ENCODE measurements at regions not wholly inside any gene's neighbourhood (a gene's known extent, or its start where the extent isn't known, plus 50 kb on each side); places are given as distances from the start of the nearest gene placed in this dataset.
A peak's percentile ranks its signal among the peaks of the same experiment; 100 is the strongest.
"Not testable (repeated sequence)": the region's sequence is repeated elsewhere in the genome, so short reads cannot be mapped to it uniquely, and the experiment has no call there.

DNA sequence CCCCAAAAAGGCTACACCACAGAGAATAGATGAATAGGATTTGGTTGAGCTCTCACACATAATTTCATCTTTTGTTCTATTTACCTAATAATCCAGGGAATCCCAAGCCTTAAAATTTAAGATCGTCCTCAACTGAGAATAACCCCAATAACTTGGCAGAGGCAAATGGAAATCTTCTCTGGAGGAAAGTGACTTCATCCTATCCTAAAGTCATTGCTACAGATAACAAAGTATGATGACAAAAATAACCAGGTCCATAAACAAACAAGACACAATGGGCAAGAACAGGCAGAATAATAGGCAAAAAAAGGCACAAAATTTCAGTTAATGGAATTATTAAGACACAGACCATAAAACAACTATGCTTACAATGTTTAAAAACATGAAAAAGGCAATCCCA lies 177.3 kb upstream of the STK26 start:
- no peak for DNase-seq
- in situ Hi-C loops (cut with HindIII; ENCODE audit: low pct_ligation_motif_present, low pct_unique_long_range_greater_than_20kb, low sequenced_read_pairs): no loop called here

DNA sequence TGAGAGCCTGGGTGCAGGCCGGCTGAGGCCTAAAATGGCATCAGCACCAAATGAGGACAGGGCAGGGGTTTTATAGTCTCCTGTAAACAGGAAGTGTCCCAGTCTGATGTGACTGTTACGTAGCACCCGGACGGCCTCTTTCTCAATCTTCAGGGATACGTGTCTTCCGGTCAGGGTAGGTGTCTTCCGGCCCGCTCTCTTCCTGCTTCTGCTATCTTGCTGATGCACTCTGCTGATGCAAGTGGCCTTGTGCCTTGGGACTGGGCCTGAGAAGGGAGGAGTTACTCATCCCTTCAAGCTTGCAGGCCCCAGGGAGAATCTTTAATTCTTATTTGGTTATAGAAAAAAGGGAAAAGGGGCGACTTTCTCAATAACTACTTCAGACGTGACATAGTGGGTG lies 172.1 kb upstream of the STK26 start:
- in situ Hi-C loops (cut with HindIII; ENCODE audit: low pct_ligation_motif_present, low pct_unique_long_range_greater_than_20kb, low sequenced_read_pairs); DNase-seq: not testable (repeated sequence)

DNA sequence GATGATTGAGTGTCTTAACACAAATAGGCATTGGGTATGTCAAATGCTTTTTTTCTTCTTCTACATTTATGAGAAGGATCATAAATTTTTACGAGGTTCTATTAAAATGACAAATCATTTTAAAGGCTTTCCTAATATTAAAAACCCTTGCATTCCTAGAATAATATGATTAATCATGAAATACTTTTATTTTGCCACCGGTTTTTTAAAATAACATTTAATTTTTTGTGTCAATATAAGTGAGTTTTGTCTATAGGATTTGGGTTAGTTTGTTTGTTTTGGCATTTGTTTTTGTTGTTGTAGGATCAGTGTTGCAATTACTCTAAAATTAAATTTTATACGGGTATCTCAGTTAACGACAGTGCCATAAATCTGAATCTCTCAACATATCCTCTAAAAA lies 169.7 kb upstream of the STK26 start:
- in situ Hi-C loops (cut with HindIII; ENCODE audit: low pct_ligation_motif_present, low pct_unique_long_range_greater_than_20kb, low sequenced_read_pairs): no loop called here
- no peak for DNase-seq

DNA sequence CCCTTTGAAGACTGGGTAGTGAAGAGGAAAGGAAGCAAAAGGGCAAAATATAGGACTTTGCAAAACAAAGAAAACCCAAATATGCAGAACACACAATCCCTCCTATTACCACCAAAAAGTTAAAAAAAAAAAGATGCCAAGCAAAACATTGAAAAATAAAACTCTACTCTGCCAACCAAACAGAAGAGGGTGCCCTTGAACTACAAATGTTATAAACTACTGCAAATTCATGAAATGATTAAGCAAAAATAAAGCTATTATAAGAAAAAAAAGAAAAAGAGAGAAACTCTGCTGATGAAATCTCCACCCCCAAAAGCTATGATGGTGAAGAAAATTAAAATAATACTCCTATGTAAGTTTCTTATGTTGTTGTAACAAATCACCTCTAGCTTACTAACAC lies 168.5 kb upstream of the STK26 start:
- DNase-seq: peak; percentile 0
- in situ Hi-C loops (cut with HindIII; ENCODE audit: low pct_ligation_motif_present, low pct_unique_long_range_greater_than_20kb, low sequenced_read_pairs): no loop called here

DNA sequence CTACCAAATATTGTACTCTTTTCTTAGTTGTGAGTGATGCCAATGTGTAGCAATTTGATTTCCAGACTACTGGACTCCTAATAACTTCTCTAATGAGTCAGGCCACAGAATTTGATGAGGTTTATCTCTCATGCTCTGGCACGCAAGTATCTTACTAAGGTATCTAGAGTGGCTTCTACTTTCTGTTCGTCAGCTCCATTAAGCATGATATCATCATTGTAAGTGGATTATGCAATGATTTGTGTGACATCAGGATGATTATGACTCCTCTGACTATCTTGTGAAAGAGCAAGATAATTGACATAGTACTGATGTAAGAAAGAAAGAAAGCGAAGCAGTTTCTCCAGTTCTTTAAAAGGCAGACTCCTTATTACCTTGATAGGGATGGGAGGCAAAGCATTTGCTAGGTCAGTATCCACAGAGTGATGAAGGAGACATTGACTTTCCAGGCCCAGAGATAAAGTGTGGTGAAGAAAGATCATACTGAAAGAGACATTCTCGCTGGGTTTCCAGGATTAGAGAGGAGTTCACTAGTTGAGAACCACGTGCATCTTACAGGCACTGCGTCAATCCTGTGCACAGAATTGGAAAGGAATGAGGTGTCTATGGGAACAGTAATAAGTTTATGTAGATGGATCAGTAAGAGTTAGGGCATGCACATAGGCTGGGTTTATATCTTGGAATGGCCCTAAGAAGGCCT lies 161.9 kb upstream of the STK26 start:
- in situ Hi-C loops (cut with HindIII; ENCODE audit: low pct_ligation_motif_present, low pct_unique_long_range_greater_than_20kb, low sequenced_read_pairs): no loop called here
- no peak for DNase-seq

DNA sequence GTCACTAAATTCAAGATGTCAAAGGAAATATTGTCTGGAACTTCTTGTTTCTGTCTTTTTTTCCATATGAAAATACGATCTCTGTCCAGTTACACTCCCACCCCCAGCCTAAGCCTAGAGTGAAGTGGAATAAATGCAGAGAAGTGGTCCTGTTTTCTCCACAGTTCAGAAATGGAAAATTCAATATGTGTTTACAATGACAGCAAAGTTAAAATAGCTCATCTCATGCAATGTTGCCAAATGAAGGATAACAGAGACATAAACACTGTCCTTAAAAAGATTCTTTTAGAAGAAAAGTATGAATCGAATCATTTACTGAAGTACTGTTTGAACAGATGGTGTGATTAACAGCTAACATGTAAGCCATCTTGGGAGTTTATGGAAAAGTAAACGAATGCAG lies 160.8 kb upstream of the STK26 start:
- in situ Hi-C loops (cut with HindIII; ENCODE audit: low pct_ligation_motif_present, low pct_unique_long_range_greater_than_20kb, low sequenced_read_pairs): no loop called here
- DNase-seq: no peak

DNA sequence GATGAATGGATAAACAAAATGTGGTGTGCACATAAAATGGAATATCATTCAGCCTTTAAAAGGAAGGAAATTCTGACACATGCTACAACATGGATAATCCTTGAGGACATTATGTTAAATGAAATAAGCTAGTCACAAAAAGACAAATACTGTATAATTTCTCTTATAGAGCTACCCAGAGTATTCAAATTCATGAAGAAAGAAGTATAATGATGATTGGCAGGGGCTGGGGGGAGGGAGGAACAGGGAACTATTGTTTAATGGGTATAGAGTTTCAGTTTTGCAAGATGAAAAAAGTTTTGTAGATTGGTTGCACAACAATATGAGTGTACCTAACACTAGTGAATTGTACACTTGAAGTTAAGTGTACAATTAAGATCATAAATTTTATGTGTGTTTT lies 153.9 kb upstream of the STK26 start:
- DNase-seq: no peak
- in situ Hi-C loops (cut with HindIII; ENCODE audit: low pct_ligation_motif_present, low pct_unique_long_range_greater_than_20kb, low sequenced_read_pairs): no loop called here

DNA sequence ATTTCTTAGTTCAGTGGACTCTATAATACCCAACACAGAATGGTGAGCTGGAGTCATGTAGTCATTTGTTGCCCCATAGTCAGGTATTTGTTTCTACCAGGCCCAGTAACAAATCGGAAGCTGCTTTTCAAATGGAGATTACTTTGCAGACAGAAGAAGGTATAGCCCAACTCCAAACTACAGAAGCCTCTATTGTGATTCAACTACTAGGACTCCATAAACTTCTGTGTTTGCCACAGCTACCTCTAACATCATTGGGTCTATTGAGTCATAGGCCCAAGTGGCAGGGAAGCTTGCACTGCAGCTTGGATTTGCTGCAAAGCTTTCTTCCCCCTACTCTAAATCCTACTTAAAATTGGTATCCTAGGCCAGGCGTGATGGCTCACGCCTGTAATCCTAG lies 148.8 kb upstream of the STK26 start:
- no peak for DNase-seq
- in situ Hi-C loops (cut with HindIII; ENCODE audit: low pct_ligation_motif_present, low pct_unique_long_range_greater_than_20kb, low sequenced_read_pairs): no loop called here

DNA sequence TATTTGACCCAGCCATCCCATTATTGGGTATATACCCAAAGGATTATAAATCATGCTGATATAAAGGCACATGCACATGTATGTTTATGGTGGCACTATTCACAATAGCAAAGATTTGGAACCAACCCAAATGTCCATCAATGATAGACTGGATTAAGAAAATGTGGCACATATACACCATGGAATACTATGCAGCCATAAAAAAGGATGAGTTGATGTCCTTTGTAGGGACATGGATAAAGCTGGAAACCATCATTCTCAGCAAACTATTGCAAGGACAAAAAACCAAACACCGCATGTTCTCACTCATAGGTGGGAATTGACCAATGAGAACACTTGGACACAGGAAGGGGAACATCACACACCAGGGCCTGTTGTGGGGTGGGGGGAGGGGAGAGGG lies 147.3 kb upstream of the STK26 start:
- in situ Hi-C loops (cut with HindIII; ENCODE audit: low pct_ligation_motif_present, low pct_unique_long_range_greater_than_20kb, low sequenced_read_pairs); DNase-seq: not testable (repeated sequence)

DNA sequence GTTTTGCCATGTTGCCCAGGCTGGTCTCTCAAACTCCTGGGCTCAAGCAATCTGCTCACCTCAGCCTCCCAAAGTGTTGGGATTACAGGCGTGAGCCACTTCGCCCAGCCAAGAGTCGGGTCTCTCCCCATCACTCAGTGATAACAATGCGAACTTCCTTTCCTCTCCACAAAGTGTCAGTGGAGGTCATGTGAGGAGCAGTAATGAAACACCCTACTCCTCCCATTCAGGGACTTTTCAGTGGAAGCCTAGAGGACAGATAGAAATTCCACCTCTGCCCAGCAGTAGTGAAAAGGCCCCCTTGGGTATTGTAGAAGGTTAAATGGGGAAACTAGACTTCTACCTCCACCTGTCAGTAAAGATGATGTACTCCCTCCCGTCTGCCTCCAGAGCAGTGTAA lies 141.9 kb upstream of the STK26 start:
- no peak for DNase-seq
- in situ Hi-C loops (cut with HindIII; ENCODE audit: low pct_ligation_motif_present, low pct_unique_long_range_greater_than_20kb, low sequenced_read_pairs): no loop called here

DNA sequence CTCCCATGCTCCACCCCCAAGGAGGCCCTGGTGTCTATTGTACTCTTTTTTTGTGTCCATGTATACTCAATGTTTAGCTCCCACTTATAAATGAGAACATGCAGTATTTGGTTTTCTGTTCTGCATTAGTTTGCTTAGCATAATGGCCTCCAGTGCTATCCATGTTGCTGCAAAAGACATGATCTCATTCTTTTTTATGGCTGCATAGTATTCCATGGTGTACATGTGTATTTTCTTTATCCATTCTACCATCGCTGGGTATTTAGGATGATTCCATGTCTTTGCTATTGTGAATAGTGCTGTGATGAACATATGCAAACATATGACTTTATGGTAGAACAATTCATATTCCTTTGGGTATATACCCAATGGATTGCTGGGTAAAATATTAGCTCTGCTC lies 138.1 kb upstream of the STK26 start:
- in situ Hi-C loops (cut with HindIII; ENCODE audit: low pct_ligation_motif_present, low pct_unique_long_range_greater_than_20kb, low sequenced_read_pairs); DNase-seq: not testable (repeated sequence)

DNA sequence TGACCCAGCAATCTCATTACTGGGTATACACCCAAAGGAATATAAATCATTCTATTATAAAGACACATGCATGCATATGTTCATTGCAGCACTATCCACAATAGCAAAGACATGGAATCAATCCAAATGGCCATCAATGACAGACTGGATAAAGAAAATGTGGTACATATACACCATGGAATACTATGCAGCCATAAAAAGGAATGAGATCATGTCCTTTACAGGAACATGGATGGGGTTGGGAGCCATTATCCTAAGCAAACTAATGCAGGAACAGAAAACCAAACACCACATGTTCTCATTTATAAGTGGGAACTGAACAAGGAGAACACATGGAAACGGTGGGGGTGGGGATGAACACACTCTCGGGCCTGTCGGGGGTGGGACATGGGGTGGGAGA lies 129.2 kb upstream of the STK26 start:
- in situ Hi-C loops (cut with HindIII; ENCODE audit: low pct_ligation_motif_present, low pct_unique_long_range_greater_than_20kb, low sequenced_read_pairs); DNase-seq: not testable (repeated sequence)

DNA sequence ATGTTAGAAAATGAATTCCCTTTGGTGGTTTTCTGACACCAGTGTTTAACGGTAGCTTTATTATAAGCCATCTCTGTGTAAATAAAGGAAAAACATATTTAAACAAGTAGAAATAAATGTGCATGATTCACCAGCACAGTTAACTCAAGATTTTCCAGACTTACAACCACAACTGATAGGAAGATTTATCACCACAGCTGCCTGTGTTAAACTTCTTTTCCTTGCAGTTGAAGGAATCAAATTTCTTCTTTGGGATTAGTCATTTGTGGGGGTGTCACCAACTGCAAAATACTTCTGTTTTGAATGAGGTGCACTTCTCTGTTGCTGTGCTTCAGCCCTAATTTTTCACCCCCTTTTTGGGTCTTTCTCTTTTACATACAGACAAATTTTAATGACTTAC lies 128.1 kb upstream of the STK26 start:
- DNase-seq: no peak
- in situ Hi-C loops (cut with HindIII; ENCODE audit: low pct_ligation_motif_present, low pct_unique_long_range_greater_than_20kb, low sequenced_read_pairs): no loop called here

DNA sequence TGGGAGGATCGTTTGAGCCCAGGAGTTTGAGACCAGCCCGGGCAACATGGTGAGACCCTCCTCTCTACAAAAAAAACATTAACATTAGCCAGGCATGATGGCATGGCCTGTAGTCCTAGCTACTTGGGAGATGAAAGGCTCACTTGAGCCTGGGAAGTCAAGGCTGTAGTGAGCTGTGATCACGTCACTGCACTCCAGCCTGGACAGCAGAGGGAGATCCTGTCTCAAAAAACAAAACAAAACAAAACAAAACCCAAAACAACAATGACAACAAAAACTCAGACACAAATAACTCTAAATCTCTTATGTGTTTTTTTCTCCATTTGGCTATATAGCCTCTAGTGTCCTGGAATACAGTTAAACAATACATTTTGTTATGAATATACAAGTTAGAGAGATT lies 127.3 kb upstream of the STK26 start:
- in situ Hi-C loops (cut with HindIII; ENCODE audit: low pct_ligation_motif_present, low pct_unique_long_range_greater_than_20kb, low sequenced_read_pairs): no loop called here
- DNase-seq: no peak

DNA sequence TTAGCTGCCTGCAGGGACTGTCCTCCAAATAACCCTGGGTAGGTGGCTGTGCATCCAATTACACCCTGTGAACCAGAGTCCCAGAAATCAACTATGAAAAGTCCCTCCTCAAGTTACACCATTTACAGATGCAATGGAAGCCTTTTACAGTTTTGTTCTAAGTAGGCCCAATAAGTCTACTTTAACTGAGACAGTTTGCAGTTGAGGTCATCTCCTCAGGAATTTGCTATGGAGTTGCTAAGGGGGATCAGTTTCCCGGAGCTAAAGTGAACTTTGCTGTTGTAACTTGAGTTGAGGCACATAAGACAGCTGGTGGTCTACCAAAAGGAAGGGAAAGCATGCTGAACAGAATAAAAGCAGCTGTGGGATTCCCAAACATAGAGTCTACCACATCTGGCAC lies 121.6 kb upstream of the STK26 start:
- no peak for DNase-seq
- in situ Hi-C loops (cut with HindIII; ENCODE audit: low pct_ligation_motif_present, low pct_unique_long_range_greater_than_20kb, low sequenced_read_pairs): no loop called here

DNA sequence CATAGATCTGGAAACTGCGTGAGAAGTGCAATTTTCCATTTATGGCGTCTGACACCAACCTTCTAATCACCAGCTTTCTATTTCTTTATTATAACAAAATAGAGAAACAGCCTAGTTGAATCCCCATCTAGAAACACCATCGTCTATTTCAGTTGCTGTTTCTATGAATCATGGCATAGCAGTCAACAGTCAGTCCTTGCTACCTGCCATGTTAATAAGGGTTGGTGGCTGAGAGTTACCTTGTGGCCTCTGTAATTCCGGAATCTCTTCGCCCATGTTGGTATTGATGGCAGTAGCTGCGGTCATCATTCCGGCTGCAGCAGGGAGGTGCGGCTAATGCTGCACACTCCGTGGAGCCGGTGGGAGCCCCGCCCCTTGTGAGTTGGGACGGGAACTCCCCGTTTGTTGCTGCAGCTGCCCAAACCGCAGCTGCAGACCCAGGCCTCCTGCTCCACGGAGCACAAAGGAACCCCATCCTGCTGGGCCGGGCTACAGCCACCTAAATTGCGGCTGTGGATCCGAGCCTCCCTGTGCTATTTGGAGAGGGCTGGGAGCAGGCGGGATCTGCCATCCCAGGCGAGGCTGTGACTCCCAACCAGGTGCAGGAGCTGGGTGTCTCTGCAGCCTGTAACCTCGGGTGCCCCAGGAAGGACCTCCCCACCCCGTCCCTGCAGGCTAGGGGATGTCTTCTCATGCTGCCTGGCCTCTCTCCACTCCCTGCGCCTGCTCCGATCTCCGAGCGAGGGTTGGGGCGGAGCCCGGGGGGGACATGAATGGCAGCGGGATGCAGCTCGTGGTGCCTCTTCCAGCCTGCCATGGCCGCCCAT lies 115.4 kb upstream of the STK26 start:
- DNase-seq: no peak
- in situ Hi-C loops (cut with HindIII; ENCODE audit: low pct_ligation_motif_present, low pct_unique_long_range_greater_than_20kb, low sequenced_read_pairs): no loop called here

DNA sequence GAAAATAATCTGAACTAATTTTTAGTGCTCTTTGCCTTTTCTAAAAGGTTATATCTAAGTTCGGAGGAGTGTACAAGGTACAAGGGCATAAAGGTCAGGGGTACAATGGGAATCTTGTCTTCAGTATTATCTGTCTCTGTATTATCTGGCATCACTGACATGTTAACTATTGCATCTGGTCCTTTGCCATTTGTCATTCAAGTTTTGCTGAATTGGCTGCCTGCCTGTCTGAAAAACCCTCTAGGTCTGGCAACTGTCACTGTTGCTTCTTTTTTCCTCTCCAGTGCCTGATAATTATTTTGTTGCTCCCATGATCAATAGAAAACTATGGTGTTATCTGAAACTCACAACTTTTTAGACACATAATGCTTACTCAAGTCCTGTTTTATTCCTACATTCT lies 112.5 kb upstream of the STK26 start:
- in situ Hi-C loops (cut with HindIII; ENCODE audit: low pct_ligation_motif_present, low pct_unique_long_range_greater_than_20kb, low sequenced_read_pairs): no loop called here
- no peak for DNase-seq

DNA sequence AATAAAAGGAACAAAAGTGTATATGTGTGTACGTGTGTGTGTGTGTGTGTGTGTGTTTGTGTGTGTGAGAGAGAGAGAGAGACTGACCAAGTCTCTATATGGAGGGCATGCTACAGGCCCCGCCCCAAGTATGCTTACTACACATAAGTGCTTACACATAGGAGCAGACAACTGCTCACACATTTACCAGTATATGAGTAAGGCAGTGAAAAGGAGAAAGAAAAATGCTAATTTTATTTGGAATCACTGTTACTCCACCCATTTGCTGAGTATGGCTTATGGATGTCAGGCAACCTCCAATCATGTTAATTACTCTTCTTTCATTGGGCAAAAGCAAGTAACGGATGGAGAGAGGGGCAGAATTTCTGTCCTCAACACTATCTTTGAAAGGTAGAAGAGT lies 107.6 kb upstream of the STK26 start:
- no peak for DNase-seq
- in situ Hi-C loops (cut with HindIII; ENCODE audit: low pct_ligation_motif_present, low pct_unique_long_range_greater_than_20kb, low sequenced_read_pairs): no loop called here

DNA sequence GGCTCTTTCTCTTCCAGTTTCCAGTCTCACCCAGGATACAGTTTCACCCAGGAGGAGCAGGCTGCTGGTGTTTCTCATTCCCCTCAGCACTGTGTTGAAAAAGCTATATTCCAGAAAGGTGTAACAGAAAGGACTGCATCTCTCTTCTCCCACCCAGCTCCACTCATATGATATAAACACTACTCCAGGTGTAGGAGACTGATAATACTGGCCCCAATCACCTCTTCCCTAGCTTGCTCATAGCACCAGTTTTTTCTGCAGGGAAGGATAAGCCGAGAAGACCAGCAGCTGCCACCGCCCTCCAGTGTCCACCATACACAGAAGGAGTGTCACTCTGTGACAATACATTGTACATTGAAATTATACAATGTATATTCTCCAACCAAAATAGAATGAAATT lies 105.5 kb upstream of the STK26 start:
- in situ Hi-C loops (cut with HindIII; ENCODE audit: low pct_ligation_motif_present, low pct_unique_long_range_greater_than_20kb, low sequenced_read_pairs): no loop called here
- no peak for DNase-seq

DNA sequence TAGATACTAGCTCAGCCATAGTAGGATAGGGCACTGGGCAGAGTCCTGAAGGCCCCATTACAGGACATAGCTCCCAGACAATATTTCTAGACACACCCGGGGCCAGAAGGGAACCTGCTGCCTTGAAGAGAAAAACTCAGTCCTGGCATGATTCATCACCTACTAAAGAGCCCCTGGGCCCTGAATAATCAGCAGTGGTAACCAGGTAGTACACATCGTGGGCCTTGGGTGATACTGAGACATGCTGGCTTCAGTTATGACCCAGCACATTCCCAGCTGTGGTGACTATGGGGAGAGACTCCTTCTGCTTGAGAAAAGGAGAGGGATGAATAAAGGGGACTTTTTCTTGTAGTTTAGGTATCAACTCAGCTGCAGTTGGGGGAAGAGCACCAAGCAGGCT lies 104.3 kb upstream of the STK26 start:
- in situ Hi-C loops (cut with HindIII; ENCODE audit: low pct_ligation_motif_present, low pct_unique_long_range_greater_than_20kb, low sequenced_read_pairs): no loop called here
- no peak for DNase-seq
